ENCODE measurements at regions not wholly inside any gene's neighbourhood (a gene's known extent, or its start where the extent isn't known, plus 50 kb on each side); places are given as distances from the start of the nearest gene placed in this dataset.

GRCh38 chr19:29404951-29405727 is 120.7 kb upstream of the VSTM2B start:
- TF ChIP-seq CTCF (IDR thresholded peaks at IDR 0.05) (no peak), POLR2A (IDR thresholded peaks at IDR 0.05) (no peak)
